Neutrophil (primary cell): ENCODE measurements at regions not wholly inside any gene's neighbourhood (a gene's known extent, or its start where the extent isn't known, plus 50 kb on each side); places are given as distances from the start of the nearest gene placed in this dataset.

Source experiments
- H3K27ac ChIP-seq: fragments of 200-600 bp; sonication (generic); 2 replicates; pipeline ENCODE4 v1.5.1; 2016; ENCODE audit warnings: mild to moderate bottlenecking, moderate library complexity
- H3K27me3 ChIP-seq: fragments of 200-600 bp; sonication (generic); 2 replicates; pipeline ENCODE4 v1.6.0; 2016; ENCODE audit warnings: mild to moderate bottlenecking
- H3K36me3 ChIP-seq: fragments of 200-600 bp; sonication (generic); 2 replicates; pipeline ENCODE4 v1.5.1; 2017
- H3K4me1 ChIP-seq, 2 experiments: fragments of 200-600 bp in 1 of 2; sonication (generic) in 1 of 2; 1 replicate in 1 of 2; 2 replicates in 1 of 2; pipeline versions ENCODE4 v1.5.1 to v1.6.1; 2013 to 2016; ENCODE audit warnings: low read depth in 1 of 2, low read length in 1 of 2, mild to moderate bottlenecking in 1 of 2, moderate library complexity in 1 of 2; ENCODE audit not compliant: control insufficient read depth in 1 of 2, insufficient read depth in 1 of 2
- H3K4me3 ChIP-seq, 2 experiments: fragments of 200-600 bp in 1 of 2; sonication (generic) in 1 of 2; 1 replicate in 1 of 2; 2 replicates in 1 of 2; pipeline ENCODE4 v1.5.1; 2013 to 2016; ENCODE audit warnings: low read depth in 1 of 2, low read length in 1 of 2, mild to moderate bottlenecking in 1 of 2, moderate library complexity in 1 of 2
- H3K9me3 ChIP-seq: fragments of 200-600 bp; sonication (generic); 2 replicates; pipeline ENCODE4 v1.5.1; 2016
- CTCF ChIP-seq: fragments of 200-600 bp; sonication (generic); IDR thresholded peaks from 2 replicates; pipeline ENCODE4 v1.5.1; 2016; ENCODE audit warnings: antibody characterized with exemption

DNA sequence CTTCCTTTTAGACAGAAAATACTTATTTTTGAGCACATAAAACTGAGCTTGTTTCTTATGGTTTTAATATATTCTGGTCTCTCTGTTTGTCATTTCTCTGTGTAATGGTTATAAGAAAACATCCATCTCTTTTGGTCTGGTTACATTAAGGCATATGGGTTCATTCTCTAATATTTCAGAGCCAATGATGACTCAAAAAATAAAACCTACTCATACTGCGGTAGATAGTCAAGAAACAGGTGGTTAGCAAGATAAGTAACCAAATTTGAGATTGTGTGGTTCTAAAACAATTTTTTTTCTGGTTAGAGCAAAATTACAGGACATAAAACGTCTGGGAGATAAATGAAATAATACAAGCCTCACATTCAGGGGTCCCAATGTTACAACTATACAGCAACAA is 654.5 kb downstream of the STIM2 start:
- H3K27ac ChIP-seq = no peak overlapping the region
- no peaks in the 10 kb centered on the region for H3K36me3 ChIP-seq
- H3K27me3 ChIP-seq = no peaks in the 10 kb centered on the region
- no peaks in the 10 kb centered on the region for H3K4me1 ChIP-seq
- no peak for TF ChIP-seq CTCF
- no peaks in the 10 kb centered on the region for H3K9me3 ChIP-seq
- no peak overlapping the region for H3K4me3 ChIP-seq

DNA sequence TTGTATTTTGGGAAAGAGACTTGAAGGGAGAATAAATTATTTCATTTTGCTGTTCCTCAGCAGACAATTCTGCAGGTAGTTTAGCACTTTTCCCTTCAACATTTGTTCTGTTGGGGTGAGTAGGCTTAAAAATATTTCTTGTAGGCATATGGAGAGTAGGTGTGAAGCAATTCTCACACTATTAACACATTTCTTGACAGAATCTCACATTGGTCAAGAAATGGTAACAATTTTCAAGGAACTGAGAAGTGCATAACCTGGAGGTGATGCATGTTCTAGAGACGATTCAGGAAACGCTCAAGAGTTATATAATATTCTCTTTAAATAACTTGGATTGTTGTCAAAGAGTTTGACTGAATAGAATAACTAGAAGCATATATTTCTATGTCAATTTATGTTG is 658.2 kb downstream of the STIM2 start:
- TF ChIP-seq CTCF = no peak
- no peaks in the 10 kb centered on the region for H3K36me3 ChIP-seq
- H3K27ac ChIP-seq = no peak overlapping the region
- H3K27me3 ChIP-seq = no peaks in the 10 kb centered on the region
- no peaks in the 10 kb centered on the region for H3K9me3 ChIP-seq
- no peak overlapping the region for H3K4me3 ChIP-seq
- H3K4me1 ChIP-seq = no peaks in the 10 kb centered on the region

- Histone ChIP-seq H3K4me1 (no peaks in the 10 kb centered on the region), H3K36me3 (no peaks in the 10 kb centered on the region), H3K27ac (no peak overlapping the region), H3K27me3 (no peaks in the 10 kb centered on the region), H3K4me3 (no peak overlapping the region), H3K9me3 (no peaks in the 10 kb centered on the region)
- TF ChIP-seq CTCF = no peak
Measured at GRCh38 chr4:27524224-27524623, 663.6 kb downstream of the STIM2 start.

DNA sequence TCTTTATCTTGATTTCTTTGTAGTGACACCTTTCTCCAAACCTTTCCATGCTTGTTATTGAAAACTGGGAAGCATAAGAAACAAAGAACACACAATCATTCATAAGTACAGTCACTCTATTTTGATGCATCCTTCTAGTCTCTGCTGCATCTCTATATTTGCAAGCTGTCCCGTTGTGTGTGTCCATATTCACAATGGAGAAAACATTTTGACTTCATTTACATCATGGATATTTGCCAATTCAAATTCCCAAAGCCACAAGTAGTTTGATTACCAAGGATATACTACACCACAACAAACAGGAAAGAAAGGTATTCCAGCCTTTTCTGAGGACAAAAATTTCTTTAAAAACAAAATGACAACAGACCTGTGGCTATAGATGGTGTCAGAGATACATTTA is 673.8 kb downstream of the STIM2 start:
- Histone ChIP-seq H3K36me3 (no peaks in the 10 kb centered on the region), H3K4me1 (no peaks in the 10 kb centered on the region), H3K27me3 (no peaks in the 10 kb centered on the region), H3K27ac (no peak overlapping the region), H3K9me3 (no peaks in the 10 kb centered on the region), H3K4me3 (no peak overlapping the region)
- TF ChIP-seq CTCF = no peak

- no peak overlapping the region for H3K4me3 ChIP-seq
- no peaks in the 10 kb centered on the region for H3K27me3 ChIP-seq
- H3K9me3 ChIP-seq = no peaks in the 10 kb centered on the region
- H3K36me3 ChIP-seq = no peaks in the 10 kb centered on the region
- no peak for TF ChIP-seq CTCF
- no peaks in the 10 kb centered on the region for H3K4me1 ChIP-seq
- H3K27ac ChIP-seq = no peak overlapping the region
Measured at GRCh38 chr4:27568236-27568951, 707.8 kb downstream of the STIM2 start.
